GM18520 (cell line): ENCODE measurements at regions not wholly inside any gene's neighbourhood (a gene's known extent, or its start where the extent isn't known, plus 50 kb on each side); places are given as distances from the start of the nearest gene placed in this dataset.
A peak's percentile ranks its signal among the peaks of the same experiment; 100 is the strongest.

Experiments
- ATAC-seq: cut with Tn5 transposase; IDR thresholded peaks from one replicate; pipeline ENCODE4 v1.9.1; 2021; ENCODE audit not compliant: unreplicated experiment

- ATAC-seq = no peak
Observed at GRCh38 chr3:106018929-106019550, 150.2 kb upstream of the CBLB start.

GRCh38 chr3:106022913-106023312 is 154.1 kb upstream of the CBLB start:
- ATAC-seq = no peak

- ATAC-seq = no peak
Observed at GRCh38 chr3:106025151-106025722, 156.4 kb upstream of the CBLB start.

GRCh38 chr3:106029954-106030626 is 161.3 kb upstream of the CBLB start:
- ATAC-seq = no peak

- no peak for ATAC-seq
Observed at GRCh38 chr3:106030627-106030963, 161.8 kb upstream of the CBLB start.

- no peak for ATAC-seq
Observed at GRCh38 chr3:106032479-106032878, 163.7 kb upstream of the CBLB start.

GRCh38 chr3:106033654-106034053 is 164.8 kb upstream of the CBLB start:
- ATAC-seq = no peak

- no peak for ATAC-seq
Observed at GRCh38 chr3:106034313-106034712, 165.5 kb upstream of the CBLB start.

- ATAC-seq = no peak
Observed at GRCh38 chr3:106035619-106036018, 166.8 kb upstream of the CBLB start.

- no peak for ATAC-seq
Observed at GRCh38 chr3:106036696-106037095, 167.9 kb upstream of the CBLB start.

GRCh38 chr3:106047221-106047620 is 178.4 kb upstream of the CBLB start:
- no peak for ATAC-seq

- ATAC-seq = no peak
Observed at GRCh38 chr3:106048946-106049481, 180.2 kb upstream of the CBLB start.

- ATAC-seq = no peak
Observed at GRCh38 chr3:106049821-106050220, 181.0 kb upstream of the CBLB start.

- no peak for ATAC-seq
Observed at GRCh38 chr3:106056931-106057330, 188.1 kb upstream of the CBLB start.

- no peak for ATAC-seq
Observed at GRCh38 chr3:106058475-106058874, 189.7 kb upstream of the CBLB start.

- ATAC-seq = no peak
Observed at GRCh38 chr3:106059953-106060517, 191.2 kb upstream of the CBLB start.

GRCh38 chr3:106063909-106064308 is 195.1 kb upstream of the CBLB start:
- ATAC-seq = no peak

- no peak for ATAC-seq
Observed at GRCh38 chr3:106065831-106066230, 197.0 kb upstream of the CBLB start.

- ATAC-seq = peak; percentile 79
Observed at GRCh38 chr3:106067711-106068110, 198.9 kb upstream of the CBLB start.

- ATAC-seq = no peak
Observed at GRCh38 chr3:106068381-106068780, 199.6 kb upstream of the CBLB start.

GRCh38 chr3:106068795-106069194 is 200.0 kb upstream of the CBLB start:
- peak; percentile 81 for ATAC-seq

- ATAC-seq = no peak
Observed at GRCh38 chr3:106070187-106070586, 201.4 kb upstream of the CBLB start.
